D721Med (cell line): ENCODE measurements at regions not wholly inside any gene's neighbourhood (a gene's known extent, or its start where the extent isn't known, plus 50 kb on each side); places are given as distances from the start of the nearest gene placed in this dataset.

ENCODE experiments used
- DNase-seq: peaks from one replicate; pipeline ENCODE4 v3.0.0; 2011; ENCODE audit warnings: low spot score; ENCODE audit not compliant: insufficient read length
- FAIRE-seq: peaks from 2 replicates; lab custom pipeline; 2011; peaks lifted over from hg19 to GRCh38; lab: Jason Lieb, UNC
- CTCF ChIP-seq: IDR thresholded peaks from 2 replicates; pipeline ENCODE4 v1.5.1; 2012; ENCODE audit warnings: mild to moderate bottlenecking, control low read depth; ENCODE audit not compliant: insufficient read depth; ENCODE audit errors: missing control alignments

GRCh38 chr18:22628795-22629510, 211.2 kb upstream of the CTAGE1 start:
- TF ChIP-seq CTCF = no peak
- no peak for FAIRE-seq
- no peak for DNase-seq

GRCh38 chr18:22630980-22631379, 213.3 kb upstream of the CTAGE1 start:
- FAIRE-seq (no peak), DNase-seq (no peak)
- TF ChIP-seq CTCF = no peak

- DNase-seq (no peak), FAIRE-seq (no peak)
- no peak for TF ChIP-seq CTCF
Measured at GRCh38 chr18:22632191-22632590, 214.5 kb upstream of the CTAGE1 start.

- FAIRE-seq (no peak), DNase-seq (no peak)
- TF ChIP-seq CTCF = no peak
Measured at GRCh38 chr18:22634464-22634863, 216.7 kb upstream of the CTAGE1 start.

GRCh38 chr18:22637787-22638186, 220.1 kb upstream of the CTAGE1 start:
- TF ChIP-seq CTCF = no peak
- DNase-seq (no peak), FAIRE-seq (no peak)

GRCh38 chr18:22639026-22639463, 221.3 kb upstream of the CTAGE1 start:
- DNase-seq = no peak
- FAIRE-seq = no peak
- no peak for TF ChIP-seq CTCF

GRCh38 chr18:22639561-22639960, 221.8 kb upstream of the CTAGE1 start:
- FAIRE-seq = no peak
- no peak for TF ChIP-seq CTCF

More at GRCh38 chr18:22639561-22639960, 221.8 kb upstream of the CTAGE1 start:
- DNase-seq = no peak
